Activated CD4-positive, alpha-beta T cell treated with anti-CD3 and anti-CD28 coated beads, Interleukin-2, amount 50 U/mL, for 16 hours (primary cell): ENCODE measurements at regions not wholly inside any gene's neighbourhood (a gene's known extent, or its start where the extent isn't known, plus 50 kb on each side); places are given as distances from the start of the nearest gene placed in this dataset.

Experiments used
- DNase-seq: peaks from one replicate; pipeline ENCODE4 v3.0.0-alpha.2; 2020

DNA sequence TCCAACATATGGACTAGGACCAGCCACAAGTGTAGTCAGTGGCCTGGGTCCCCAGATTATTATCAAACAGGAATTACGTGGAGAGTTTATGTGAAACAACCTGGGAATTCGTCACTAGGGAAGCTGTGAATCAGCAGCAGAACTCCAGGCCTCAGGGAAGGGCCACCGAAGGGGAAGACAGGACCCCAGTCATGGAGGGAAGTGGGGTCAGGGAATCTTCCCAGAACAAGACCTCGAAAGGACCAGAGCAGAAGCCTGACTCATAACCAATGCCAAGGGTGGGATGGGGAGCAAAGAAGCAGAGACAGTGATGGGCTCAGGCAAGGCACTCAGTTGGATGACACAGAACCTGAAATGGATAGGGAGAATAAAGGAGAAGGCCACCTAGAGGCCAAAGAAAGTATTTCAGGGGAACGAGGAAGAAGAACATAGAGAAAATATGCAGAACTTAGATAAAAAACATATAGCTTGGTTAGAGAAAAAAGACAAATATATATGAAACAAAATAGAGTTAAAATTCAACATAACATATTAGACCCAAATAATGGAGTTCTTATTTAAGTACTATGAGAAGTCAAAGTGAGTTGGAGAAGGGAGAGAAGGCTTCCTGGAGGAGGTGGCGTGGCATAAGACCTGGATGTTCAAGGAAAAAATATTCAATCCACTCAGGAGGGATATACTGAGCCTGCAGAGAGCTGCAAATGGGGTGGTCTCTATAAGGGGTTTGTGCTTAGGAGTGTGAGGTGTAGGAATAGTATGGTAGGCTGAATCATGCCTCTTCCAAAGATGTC is 66.7 kb upstream of the CAST start:
- DNase-seq, result peak; percentile 37

DNA sequence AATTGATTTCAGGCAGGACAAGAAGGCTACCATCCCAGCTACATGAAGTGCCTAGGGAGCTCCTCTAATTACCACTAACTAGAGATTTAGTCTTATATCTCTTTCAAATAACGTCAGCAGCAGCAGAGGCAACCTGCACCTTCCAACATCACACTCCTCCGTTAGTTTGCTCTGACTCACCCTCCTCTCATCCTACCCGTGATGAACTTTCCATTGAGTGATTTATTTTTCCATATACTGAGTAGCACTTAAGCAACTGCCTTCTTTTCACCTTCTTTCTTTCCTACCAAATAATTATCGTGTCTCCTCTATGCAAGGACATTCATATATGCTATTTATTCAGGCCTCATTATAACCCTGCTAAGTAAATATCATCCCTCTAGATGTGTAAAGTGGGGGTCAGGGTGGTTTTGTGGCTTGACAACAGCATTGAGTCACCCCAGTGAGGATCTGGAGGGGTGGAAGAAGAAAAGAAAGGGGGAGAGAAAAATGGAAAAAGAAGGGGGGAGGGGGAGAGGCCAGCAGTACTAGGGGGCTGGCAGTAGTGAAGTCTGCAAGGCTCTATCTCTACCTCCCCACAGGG is 64.6 kb upstream of the CAST start:
- DNase-seq, result peak; percentile 26

DNA sequence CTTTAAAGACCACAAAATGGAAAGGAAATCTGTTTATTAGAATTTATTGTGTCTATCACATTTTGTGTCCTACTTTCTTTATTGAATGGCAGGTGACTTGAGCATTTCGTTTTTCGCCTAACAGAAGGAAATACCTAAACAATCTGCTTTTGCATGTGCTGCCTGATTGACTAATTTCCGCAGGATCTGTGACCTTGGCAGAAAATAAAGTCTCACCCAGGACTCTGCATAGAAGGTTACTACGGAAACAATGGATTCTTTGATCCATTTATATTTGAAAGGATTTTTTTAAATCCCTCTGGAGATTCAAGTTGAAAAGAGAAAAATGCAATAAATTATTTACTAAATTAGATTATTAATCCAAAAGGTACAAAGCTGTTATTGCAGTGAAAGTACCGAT is 61.0 kb upstream of the CAST start:
- no peak for DNase-seq

DNA sequence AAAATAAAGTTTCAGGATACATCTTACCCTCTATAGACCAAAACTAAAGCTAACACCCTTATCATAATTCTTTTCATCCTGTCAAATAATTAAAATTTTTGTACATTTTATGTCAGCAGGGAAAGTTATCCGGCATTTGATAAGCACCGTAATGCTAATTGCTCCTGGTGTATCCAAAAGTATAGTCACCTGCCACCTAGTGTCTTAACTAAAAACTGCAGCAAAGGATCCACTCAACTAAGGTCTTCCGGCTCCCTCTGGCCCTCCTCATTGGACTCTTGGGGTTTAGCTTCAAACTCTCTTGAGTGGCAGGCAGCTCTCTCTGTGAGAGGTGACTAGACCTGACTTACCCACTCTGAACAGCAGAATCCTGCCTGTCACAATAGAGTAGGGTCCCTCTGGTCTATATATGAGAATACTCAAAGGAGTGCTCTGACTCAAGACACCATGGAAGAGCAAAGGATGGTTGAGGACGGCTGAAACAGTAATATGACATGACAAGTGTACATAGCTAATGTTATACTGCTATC is 60.4 kb upstream of the CAST start:
- peak; percentile 77 for DNase-seq

DNA sequence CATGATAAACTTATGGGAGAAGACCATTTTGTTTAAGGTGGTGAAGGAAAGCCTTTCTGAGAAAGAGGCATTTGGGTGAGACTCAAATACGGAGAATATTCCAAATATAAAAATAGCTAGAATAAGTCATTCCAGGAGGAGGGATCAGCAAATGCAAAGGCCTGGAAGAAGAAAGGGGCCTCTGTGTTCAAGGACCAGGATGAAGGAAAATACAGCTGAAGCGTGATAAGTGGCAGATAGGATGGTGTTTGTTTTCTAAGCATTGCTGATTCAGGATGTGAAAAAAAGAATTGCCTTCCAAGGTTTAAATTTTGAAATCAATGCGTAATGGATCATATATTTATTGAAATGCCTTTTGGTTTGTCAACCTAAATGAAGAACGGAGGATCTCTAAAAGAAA is 59.4 kb upstream of the CAST start:
- no peak for DNase-seq

DNA sequence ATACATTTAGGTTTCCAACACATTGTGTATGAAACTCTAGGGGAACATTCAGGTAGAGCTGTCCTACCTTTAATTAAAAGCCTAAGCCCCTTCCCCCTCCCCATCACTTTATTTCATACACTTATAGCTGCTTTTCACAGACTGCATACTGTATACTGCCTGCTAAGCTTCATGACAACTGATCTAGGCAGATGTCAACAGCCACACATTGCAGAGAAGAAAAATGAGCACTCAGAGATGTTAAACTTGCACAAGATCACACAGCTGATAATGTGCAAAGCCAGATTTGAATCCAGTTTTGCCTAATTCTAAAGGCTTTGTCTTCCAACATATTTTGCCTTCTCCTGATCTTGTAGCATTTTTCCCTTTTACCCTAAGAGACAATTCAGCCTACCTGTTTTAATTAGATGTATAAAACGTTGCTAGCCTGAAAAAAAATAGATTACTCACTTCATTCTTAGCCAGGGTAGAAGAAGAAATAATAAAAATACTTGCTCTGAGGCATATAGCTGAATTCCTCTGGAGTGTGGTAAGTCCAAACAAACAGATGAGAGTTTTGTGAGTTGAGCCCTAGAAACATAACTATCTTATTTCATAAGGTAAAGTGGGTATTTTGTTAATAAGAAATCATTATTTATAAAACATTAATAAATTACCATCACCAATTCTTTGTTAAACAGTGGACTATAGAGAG is 56.9 kb upstream of the CAST start:
- DNase-seq, result no peak

DNA sequence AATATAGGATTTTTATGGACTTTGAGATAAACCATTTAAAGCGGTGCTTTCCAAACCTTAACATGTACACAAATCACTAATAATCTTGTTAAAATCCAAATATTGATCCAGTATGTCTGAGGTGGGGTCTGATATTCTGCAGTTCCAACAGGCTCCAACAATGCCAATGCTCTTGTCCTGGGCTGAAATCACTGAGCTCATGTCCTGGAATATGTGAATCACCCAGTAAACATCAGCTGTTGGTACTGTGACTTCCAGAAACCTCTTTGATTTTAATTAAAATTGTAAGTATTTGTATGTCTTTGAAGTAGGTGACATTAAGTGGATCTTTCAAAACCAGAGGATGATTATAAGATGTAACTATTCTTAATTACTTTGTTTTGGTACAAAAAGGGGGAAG is 52.8 kb upstream of the CAST start:
- DNase-seq, result no peak

DNA sequence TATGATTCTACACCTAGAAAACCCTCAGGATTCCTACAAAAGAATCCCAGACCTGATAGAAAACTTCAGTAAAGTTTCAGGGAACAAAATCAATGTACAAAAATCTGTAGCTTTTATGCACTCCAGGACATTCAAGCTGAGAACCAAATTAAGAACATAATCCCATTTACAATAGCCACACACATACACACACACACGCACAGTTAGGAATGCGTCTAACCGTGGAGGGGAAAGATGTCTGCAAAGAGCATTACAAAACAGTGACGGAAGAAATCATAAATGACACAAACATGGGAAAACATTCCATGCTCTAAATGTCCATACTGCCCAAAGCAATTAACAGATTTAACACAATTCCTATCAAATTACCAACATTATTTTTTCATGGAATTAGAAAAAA is 51.4 kb upstream of the CAST start:
- DNase-seq, result no peak

DNA sequence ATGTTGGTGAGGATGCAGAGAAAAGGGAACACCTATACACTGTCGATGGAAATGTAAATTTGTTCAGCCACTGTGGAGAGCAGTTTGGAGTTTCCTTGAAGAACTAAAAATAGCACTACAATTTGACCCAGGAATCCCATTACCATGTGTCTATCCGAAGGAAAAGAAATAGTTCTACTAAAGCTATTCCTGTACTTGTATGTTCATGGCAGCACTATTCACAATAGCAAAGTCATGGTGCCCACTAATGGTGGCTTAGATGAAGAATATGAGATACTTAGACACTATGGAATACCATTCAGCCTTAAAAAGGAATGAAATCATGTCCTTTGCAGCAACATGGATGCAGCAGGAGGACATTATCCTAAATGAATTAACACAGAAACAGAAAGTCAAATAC is 50.2 kb upstream of the CAST start:
- no peak for DNase-seq
